Suppressor macrophage treated with lipopolysaccharide for 4 hours (primary cell): ENCODE measurements at regions not wholly inside any gene's neighbourhood (a gene's known extent, or its start where the extent isn't known, plus 50 kb on each side); places are given as distances from the start of the nearest gene placed in this dataset.

Experiments used
- DNase-seq: peaks from one replicate; pipeline ENCODE4 v3.0.0-alpha.2; 2020

DNA sequence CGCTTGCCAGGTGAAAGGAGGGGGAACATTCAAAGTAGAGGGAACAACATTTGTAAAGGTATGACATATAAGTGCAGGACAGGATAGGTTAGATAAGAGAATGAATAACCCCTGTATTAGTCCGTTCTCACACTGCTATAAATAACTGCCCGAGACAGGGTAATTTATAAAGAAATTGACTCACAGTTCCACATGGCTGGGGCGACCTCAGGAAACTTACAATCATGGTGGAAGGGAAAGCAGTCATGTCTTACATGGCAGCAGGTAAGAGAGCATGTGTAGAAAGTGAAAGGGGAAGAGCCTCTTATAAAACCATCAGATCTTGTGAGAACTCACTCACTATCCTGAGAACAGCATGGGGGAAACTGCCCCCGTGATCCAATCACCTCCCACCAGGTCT lies 223.8 kb downstream of the SOX9 start:
- DNase-seq: no peak

DNA sequence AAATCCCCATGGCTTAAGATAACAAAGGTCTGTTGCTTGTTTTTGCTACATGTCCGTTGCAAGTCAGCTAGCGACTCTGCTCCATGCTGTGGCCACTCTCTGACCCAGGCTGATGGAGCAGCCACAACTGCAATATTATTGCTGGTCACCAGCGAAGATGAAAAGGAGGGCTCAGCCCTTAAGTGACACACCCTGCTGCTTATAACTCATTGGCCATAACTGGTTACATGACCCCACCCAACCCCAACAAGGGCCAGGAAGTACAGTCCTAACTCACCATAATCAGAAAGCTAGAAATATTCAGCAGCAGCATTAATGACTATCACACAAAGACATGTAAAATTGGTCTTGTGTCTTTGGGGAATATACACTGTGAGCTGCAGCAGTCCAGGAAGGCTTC lies 224.3 kb downstream of the SOX9 start:
- no peak for DNase-seq

DNA sequence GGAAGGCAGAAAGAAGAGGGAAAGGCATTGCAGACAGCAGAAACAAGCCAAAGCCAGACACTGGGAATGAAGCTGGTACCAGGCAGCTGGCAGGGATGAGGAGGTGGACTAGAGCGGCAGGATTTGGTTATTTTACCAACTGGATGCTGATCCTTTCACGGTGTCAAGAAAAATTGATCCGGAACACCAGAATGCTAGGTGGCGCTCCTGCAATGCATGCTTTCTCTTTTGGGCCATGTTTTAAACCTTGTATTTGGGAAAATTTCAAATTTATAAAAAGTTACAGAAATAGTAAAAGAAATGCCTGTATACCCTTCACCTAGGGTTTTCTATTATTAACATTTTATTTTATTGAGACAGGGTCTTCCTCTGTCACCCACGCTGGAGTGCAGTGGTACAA lies 224.7 kb downstream of the SOX9 start:
- no peak for DNase-seq

DNA sequence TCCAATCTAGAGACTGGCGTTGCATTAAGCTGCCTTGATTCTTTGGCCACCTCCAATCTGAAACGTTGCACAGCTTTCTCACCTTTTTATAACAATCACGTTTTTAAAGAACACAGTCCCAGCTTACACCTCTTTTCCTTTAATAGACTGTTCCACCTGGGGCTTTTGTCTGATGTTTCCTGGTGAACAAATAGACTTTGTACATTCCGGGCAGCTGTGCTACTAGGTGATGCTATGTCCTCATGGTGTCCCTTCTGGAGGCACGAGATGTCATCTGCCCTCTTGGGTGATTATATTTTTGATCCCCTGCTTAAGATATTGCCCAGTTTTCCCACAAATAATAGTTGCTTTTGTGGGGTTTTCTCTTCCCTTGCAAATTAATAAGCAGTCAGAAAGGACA lies 225.5 kb downstream of the SOX9 start:
- no peak for DNase-seq

DNA sequence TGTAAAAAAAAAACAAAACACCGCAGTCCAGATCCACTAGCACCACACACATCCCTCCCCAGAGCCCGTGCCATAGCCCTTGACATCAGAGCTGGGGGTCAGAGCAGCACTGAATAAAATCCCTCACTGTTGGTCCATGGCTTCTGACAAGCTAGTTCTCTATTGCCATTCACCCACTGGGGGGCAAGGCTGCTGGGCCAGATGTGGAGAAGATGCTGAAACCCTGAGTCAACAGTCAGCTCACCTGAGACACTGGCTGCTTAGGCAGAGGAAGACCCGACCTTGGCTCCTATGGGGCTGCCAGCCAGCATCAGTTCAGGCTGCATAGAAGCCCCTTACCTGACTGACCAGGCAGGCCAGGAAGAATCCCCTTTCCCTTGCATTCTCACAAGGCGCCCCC lies 228.2 kb downstream of the SOX9 start:
- no peak for DNase-seq

DNA sequence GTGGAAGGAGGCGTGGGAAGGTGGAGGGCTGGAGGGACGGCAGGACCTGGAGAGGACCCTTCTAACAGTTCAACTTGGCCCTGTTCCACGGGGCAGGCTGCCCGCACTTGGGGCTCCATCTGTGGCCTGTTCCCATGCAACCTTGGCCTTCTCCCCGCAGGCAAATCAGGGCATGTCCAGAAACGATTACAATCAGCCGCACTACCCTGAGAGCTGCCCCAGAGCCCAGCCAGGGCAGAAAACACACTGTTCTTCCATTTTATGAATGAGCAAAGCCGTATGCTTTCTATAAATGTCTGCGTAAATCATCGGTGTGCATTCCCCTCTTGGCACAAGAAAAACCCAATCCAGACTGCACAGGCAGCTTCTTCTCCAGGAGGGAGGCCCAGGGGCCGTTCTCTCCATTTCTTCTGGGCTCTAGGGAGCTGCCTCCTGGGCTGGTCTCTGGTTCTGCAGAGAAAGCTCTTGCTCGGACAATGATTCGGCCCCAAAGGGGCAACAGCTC lies 228.7 kb downstream of the SOX9 start:
- no peak for DNase-seq

DNA sequence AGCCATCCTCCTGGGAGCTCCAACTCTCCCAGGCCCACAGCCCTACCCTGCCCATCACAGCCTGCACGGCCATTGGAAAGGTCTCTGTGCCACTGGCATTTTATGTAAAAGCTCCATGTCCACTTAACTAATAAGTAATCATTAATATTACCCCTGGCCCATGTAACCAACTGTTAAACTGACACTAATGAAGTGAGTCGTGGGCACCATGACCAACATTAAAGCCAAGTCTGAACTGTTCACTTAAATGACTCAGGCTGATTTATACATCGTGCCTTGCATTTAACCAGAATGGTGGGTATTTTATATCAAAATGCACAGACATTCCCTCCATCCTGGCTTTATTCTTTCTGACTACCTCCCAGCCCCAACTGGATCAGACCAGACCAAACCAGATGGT lies 229.3 kb downstream of the SOX9 start:
- no peak for DNase-seq

DNA sequence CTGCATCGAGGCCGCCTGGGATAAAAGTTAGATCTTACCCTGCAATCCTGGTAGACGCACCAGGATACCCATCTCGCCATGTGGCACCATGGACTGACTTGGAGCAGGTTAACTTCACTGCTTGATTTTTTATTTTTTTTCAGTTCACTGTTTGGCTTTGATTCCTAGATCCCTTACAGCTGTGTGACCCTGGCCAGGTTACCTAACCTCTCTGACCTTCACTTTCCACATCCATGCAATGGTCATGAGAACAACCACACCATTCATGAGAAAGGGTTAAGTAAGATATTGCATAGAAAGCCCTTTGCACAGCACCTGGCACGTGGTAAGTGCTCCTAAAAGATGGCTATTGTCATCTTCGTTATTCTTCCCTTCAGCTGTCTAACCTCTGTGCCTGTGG lies 230.5 kb downstream of the SOX9 start:
- DNase-seq: no peak

DNA sequence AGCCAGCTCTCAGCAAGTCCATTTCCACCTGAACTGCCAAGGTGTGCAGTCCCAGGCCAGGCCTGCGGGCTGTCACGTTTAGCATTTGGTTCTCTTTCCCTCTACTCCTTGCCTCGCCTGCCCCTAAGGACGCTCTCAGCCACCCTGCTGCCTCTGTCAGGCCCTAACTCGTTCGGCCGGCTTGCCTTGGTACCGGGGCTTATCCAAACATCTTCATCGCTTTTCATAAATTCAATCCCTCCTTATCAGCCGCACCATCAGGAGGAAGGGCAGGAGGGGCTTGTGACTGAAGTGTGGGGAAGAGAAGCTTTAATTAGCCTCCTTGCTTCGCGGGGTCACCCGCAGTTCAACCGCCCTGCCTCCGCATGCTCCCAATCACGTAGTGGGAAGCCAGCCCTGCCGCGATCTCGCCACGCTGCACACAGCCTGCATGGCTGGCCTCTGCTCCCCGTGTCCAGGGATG lies 231.1 kb downstream of the SOX9 start:
- DNase-seq: no peak

DNA sequence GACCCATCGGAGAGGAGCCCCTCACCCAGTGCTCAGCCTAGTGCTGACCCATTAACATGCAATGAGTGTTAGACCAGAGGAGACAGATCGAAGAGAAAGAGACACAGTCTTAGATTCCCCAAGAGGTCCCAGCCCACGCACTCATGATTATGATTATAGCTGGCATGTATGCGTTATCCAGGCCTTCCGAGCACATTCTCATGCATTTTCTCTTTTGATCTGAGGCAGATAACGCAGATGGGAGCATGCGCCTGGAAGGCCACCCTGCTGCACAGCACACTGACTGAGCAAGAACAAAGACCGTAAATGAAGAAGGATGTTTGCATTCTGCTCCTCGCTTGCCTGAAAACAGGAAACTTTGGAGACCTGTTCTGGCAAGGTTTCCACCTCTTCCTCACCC lies 232.7 kb downstream of the SOX9 start:
- DNase-seq: no peak

DNA sequence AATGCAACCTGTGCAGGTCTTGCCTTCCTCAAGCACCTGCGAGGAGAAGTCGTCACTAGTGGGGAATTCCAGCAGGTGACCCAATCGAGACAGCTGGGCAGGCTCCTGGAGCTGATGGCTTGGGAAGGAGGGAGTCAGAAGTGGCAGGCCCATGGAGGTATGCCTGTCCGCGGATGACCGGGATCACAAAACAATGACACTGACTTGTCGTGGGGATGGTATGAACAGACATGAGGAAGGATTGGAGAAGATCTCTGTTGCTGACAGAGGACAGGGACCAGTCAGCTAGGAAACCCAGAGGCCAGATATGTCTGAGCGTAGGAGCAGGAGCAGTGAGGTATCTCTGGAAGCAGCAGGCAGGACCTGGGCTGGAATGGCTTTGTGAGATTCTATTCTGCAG lies 233.3 kb downstream of the SOX9 start:
- DNase-seq: no peak

DNA sequence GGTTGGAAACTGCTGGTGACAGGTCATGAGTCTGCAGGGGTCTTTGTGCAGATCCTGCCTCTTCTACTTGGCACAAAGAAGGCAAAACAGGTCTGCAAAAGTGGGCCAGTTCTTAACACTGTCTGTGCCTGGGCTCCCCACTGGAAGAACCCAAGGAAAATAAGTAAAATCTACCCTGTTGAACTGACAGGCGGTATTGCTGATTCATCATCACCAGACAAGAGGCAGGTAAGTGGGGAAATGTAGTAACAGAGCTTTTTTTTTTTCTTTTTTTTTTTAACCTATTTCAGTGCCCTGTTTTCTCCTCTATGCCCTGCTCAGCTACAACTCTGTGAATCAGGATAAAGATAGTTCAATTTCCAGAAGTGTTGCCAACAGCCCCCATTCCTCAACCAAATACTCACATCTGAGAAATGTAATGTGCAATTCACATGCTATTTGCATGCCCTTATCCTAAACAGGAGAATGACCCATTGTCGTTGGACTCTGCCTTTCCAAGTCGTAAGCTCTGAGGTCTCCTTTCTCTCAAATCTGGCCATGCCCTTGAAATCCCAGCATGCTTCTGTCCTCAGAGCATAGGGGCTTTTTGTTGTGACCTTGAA lies 237.0 kb downstream of the SOX9 start:
- DNase-seq: no peak

DNA sequence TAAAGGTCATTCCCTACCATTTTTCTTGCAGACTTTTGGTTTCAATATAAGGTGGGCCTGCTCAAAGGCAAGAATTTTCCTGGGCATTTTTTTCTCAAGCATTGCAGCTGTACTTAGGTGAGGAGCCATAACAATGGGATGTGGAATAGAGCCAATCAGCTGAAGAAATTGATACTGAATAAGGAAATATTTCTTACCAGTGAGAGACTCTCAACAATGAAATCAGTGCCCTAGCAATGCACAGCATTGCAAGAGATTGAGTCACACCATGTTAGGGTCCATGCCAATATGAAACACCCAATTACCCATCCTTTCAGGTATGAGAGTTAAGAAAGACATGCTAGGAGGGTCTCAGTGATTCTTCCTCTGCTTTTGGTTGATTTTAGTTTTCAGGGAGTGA lies 237.6 kb downstream of the SOX9 start:
- DNase-seq: no peak

DNA sequence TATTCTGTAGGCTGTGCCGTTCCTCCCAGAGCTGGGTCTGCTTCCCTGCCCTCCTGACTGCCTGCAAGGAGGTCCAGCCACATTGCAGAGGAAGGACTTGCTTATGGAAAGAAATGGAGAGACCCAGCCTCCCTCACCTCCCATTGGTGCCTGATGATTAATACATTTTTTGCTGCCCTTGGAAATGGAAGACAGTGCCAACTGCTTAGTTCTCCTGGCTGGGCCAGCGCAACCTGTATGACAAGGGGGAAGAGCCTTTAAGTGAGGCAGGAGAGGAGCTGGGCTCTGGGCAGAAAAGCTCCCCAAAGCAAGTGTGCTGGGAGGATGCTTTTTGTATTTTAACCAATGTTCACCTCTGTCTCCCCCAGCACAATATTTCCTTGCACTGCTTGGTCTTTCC lies 238.5 kb downstream of the SOX9 start:
- DNase-seq: no peak

DNA sequence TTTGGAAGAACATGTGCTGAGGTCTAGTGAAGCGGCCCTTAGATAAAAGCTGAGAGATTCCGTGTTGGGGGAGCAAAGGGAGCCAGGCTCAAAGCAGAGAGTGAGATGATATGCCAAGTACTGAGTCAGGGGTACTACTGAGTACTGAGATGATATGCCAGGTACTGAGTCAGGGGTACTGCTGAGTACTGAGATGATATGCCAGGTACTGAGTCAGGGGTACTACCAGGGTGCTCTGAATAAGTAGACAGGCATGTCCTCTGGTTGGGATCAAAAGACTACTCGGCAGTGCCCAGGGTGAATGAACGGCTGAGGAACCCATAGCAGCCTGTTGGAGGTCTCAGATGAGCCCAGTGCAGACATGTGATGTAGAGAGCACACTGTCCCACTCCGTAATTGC lies 239.0 kb downstream of the SOX9 start:
- DNase-seq: no peak

DNA sequence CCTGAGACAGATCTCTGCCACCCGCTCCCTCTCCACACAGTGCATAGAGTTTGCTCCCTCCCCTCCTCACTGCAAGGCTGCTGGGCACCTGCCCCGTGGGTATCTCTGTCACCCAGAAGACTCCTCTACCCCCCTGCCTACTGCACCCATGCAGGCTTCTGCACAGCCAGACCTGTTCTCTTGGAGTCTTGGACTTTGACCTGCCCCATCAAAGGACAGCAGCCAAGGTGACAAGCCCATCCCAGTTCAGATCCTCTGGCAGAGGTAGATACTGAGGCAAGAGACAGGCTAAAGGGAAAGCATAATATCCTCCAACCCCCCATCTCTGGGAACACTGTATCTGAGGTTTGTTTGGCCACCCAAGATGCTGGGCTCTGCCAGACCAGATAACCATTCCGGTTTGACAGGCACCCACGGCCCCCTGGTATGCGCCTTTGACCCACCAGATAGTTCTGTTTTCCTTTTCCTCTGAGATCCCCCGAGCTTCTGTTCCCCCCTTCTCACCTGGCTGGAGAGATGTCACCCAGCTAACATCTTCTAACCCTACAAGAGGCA lies 239.6 kb downstream of the SOX9 start:
- DNase-seq: no peak

DNA sequence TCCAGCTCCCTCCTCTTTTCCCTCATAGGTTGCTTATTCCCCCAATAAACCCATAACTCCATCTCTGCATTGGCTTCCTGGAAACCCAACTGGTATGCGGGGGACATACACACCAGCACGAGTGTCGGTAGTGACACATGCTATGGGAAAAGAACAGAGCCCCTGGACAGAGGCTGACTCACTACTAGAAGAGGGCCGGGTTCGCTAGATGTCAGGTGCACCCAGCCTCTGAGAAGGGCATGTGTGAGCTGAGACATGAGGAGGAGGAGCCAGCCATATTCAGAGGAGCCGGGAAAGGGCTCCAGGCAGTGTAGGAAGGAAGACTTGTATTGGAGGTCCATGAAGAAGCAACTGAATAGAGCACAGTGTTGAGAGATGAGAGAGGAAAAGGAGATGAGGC lies 241.1 kb downstream of the SOX9 start:
- DNase-seq: no peak

DNA sequence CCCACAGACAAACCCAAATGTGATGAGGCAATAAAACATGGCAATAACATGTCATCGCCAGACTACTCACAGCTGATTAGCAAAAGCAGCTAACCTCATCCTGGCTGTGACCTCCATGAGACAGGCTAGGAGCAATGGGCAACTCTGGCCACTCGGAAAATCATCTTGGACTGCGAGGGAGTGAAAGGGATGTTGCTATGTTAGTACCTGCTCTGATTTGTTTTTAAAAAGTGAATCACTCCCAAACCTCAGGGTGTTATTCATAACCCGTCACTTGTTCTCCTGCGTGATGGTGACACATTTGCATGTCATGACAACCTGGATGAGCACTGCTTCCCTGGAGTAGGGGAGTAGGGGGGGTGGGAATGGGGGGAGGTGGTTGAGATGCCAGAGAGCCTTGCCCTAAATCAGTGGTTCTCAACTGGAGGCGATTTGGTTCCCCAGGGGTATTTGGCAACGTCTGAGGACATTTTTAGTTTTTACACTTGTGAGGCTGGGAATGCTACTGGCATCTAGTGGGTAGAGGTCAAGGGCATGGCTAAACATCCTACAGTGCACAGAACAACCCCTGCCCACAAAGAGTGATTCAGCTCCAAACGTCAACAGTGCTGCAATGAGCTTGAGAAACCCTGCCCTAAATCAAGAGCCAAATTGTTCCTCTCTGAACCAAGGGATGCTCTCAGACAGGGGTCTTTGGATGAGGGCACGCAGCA lies 241.7 kb downstream of the SOX9 start:
- no peak for DNase-seq

DNA sequence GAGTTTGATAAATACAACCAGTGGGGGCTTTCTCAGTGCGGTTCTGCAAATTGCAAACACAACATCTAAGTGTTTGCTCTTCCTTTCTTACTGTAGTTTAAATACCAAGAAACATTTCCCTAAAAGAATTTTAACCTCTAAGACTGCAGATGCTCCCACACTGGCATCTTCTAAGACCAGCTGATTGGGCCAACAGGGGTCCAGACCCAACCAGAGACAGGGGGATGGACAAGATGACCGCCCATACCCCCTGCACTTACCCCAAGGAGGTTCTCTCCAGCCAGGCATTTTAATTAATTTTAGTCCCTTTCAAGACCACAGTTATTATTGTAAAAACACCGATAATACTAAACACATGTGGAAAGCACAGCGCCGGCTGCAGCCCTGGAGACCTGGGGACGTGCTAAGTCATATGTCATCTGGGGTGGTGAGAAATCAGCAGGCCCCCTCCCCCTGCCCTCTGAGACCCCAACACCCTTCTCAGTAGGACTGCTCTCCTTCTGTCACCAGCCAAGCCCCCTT lies 242.3 kb downstream of the SOX9 start:
- no peak for DNase-seq

DNA sequence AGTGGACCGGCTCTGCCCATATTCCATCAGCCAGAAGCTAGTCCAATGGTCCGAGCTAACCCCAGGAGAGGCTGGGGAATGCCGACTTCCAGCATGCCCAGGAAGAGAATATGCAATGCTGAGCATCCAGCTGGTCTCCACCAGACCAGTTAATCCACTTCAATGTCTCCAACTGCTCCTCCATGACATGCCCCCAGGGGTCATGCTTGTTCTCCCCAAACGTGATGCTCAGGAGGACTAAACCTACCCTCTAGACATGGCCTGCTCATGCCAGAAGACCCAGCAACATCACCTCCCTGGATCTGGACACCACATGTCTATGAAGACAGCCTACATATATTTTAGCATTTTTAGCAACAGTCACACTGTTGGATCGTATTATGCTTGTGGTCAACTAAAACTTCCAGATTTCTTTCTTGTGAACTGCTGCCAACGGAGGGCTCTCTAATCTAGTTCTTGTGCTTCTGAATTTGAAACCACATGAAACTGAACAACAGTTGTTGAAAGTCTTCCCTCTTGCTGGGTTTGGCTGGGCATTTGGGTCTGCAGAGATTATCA lies 245.1 kb downstream of the SOX9 start:
- no peak for DNase-seq

DNA sequence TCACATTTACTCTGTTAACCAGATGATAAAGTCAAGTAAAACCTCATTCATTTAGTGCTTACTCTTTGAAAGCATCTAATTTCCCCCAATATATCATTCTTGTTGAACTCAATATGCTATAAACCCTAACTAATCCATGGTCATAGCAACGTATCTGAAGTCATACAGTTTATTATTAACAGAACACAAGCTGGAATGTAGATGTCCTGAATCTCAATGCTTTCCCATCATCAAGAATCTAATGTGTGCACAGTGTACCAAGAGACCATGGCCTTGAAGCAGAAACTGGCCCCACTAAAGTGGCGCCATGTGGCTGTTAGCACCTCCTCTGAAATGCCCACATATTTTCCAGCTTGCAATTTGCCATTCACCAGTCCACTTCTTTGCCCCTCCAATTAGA lies 245.8 kb downstream of the SOX9 start:
- DNase-seq: no peak

DNA sequence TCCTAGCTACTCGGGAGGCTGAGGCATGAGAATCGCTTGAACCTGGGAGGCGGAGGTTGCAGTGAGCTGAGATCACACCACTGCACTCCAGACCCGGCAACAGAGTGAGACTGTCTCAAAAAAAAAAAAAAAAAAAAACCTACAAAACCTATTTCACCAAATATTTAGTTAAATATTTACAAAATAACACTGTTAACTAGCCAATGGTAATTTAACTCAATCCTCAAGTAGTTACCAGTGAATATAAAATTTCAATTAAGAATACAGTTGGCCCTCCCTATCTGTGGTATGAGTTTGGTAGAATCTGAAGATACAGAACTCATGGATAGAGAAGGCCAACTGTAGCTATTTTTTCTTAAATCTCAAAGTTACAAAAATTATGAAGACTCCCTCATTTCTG lies 247.4 kb downstream of the SOX9 start:
- DNase-seq: no peak

DNA sequence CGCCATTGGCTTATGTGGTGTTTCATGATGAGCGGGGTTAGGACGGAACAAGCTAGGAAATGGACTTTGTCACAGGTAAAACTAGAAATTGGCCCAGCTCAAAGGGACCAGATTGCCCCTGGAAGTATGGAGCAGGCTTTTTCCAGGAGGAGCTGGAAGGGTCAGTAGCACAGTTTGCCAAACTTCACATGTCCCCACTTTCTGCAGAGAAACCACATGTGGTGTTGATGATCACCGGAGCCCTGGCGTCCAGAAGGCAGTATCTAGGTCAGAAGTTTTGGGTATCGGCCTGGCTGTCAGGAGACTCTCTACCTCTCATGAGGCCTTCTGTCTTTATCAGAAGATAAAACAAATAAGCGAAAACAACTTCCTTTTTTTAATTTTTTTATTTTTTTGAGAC lies 248.5 kb downstream of the SOX9 start:
- DNase-seq: no peak

DNA sequence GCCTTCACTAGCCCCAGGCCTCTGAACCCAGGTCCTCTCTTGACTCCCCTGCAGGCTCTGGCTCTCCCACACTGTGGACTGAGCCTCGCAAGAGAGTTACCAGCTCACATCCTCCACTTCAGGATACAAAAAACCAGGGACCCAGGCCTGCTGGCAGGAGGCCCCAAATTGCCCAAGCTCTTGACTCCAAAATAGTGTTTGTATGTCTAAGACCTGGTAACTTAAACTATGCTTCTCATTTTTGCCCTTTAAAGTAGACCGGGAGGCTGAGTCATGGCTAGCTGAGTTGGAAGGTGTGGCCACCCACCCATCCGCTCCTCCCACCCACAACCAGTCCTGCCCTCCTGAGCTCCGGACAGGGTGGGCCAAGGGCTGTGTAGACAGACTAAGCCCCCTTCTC lies 250.0 kb downstream of the SOX9 start:
- DNase-seq: no peak
